ENCODE measurements at regions not wholly inside any gene's neighbourhood (a gene's known extent, or its start where the extent isn't known, plus 50 kb on each side); places are given as distances from the start of the nearest gene placed in this dataset.

DNA sequence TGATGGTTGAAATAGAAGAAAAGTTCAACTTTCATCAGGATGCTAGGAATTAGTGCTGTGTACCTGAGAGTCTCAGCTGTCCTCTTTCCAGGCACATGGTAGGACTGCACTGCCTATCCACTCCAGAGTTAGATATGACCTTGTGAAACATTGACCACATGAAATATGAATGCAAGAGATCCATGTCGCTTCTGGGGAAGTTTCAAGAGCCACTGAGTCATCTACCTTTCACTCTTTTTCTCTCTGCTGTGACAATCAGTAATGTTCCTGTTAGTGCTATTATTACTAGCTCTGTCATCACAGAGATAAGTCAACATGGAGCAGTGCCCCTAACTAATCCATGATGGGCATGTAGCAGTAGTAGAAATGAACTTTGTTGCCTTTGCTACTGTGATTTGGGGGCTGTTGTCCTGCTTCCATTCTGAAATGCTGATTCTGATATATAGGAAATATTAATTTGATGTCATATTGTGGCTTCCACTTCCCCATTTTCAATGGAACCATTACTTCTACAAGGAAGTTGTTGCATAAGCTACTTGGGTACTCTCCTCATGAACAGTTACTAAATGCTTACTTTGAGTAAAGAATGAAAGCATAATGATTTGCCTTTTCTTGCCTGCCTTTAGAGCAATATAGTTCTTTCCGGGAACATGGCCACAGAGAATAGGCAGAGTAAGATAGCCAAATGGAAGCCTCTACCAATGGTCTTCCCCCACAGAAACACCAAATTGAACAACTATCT lies 192.8 kb upstream of the ZNF521 start:
- TF ChIP-seq POLR2A (IDR thresholded peaks at IDR 0.05) = no peak
- TF ChIP-seq CTCF (IDR thresholded peaks at IDR 0.05) = no peak

Data from uterus (tissue), 2 donors.